Gastrocnemius medialis (tissue), 4 donors: ENCODE measurements at regions not wholly inside any gene's neighbourhood (a gene's known extent, or its start where the extent isn't known, plus 50 kb on each side); places are given as distances from the start of the nearest gene placed in this dataset.

Experiments used
- CTCF ChIP-seq, 5 experiments: fragments of 450-650 bp in 3 of 5; fragments of 200-600 bp in 2 of 5; sonication (generic) in 2 of 5; IDR thresholded peaks in 4 of 5; conservative IDR thresholded peaks in 1 of 5; 1 replicate in 4 of 5; 2 replicates in 1 of 5; pipeline ENCODE4 v1.5.1; 2016 to 2019; ENCODE audit warnings: antibody characterized with exemption in 5 of 5, mild to moderate bottlenecking in 3 of 5, moderate library complexity in 3 of 5
- POLR2A ChIP-seq, 2 donors: fragments of 450-650 bp; IDR thresholded peaks; one replicate each; pipeline ENCODE4 v1.6.1; 2017; ENCODE audit warnings: antibody characterized with exemption in 2 of 2, mild to moderate bottlenecking in 2 of 2, moderate library complexity in 2 of 2

GRCh38 chr16:8113843-8114242 is 476.5 kb downstream of the TMEM114 start:
- TF ChIP-seq POLR2A (IDR thresholded peaks at IDR 0.05) = no peak
- TF ChIP-seq CTCF (IDR thresholded peaks at IDR 0.05 in 4 of 5, conservative IDR thresholded peaks at IDR 0.05 in 1 of 5) = no peak
